ENCODE measurements at regions not wholly inside any gene's neighbourhood (a gene's known extent, or its start where the extent isn't known, plus 50 kb on each side); places are given as distances from the start of the nearest gene placed in this dataset.

DNA sequence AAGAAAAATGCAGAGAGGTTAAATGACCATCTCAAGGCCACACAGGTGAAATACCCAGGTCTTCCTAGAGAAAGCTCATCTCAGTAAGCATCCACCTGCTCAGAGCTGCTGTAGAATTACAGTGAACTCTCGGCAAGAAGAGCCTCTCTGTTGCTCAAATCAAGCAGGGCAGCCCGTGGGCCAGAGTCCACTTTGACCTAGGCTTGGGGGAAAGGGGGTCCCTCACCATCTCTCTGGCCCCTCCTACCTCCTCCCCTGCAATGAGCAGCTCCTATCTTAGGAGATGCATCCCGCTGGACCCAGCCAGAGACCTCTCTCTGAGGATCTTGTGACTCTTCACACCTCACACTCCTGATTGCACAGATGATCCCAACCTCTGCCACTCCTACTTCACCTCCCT, 364.7 kb downstream of the PTPRU start:
- TF ChIP-seq CTCF (conservative IDR thresholded peaks at IDR 0.05; ENCODE audit: low read length) (no peak), EZH2phosphoT487 (IDR thresholded peaks at IDR 0.05; ENCODE audit: borderline replicate concordance) (no peak)
